BE2C (cell line): ENCODE measurements at regions not wholly inside any gene's neighbourhood (a gene's known extent, or its start where the extent isn't known, plus 50 kb on each side); places are given as distances from the start of the nearest gene placed in this dataset.
"Not testable (repeated sequence)": the region's sequence is repeated elsewhere in the genome, so short reads cannot be mapped to it uniquely, and the experiment has no call there.

Experiments
- DNase-seq: peaks from one replicate; pipeline ENCODE4 v3.0.0-alpha.2; 2020
- H3K27me3 ChIP-seq: fragments of 250-450 bp; sonication (Bioruptor Pico); 2 replicates; pipeline ENCODE4 v1.5.1; 2020; ENCODE audit warnings: mild to moderate bottlenecking
- H3K36me3 ChIP-seq: fragments of 250-450 bp; sonication (Bioruptor Pico); 2 replicates; pipeline ENCODE4 v1.5.1; 2020; ENCODE audit warnings: mild to moderate bottlenecking
- H3K4me1 ChIP-seq: fragments of 250-450 bp; sonication (Bioruptor Pico); 2 replicates; pipeline ENCODE4 v1.5.1; 2020
- H3K4me3 ChIP-seq: 2 replicates; pipeline ENCODE4 v1.5.1; 2011; ENCODE audit warnings: low read depth, low read length
- H3K9me3 ChIP-seq: fragments of 250-450 bp; sonication (Bioruptor Pico); 2 replicates; pipeline ENCODE4 v1.5.1; 2020
- CTCF ChIP-seq: IDR thresholded peaks from 2 replicates; pipeline ENCODE4 v1.5.1; 2012; ENCODE audit warnings: mild to moderate bottlenecking, low read depth, low read length

GRCh38 chr9:74147906-74148305 lies 349.2 kb upstream of the RORB start:
- Histone ChIP-seq H3K4me1 (no peaks in the 10 kb centered on the region), H3K36me3 (no peaks in the 10 kb centered on the region), H3K4me3 (no peak overlapping the region), H3K9me3 (no peaks in the 10 kb centered on the region), H3K27me3 (no peaks in the 10 kb centered on the region)
- no peak for DNase-seq
- no peak for TF ChIP-seq CTCF

GRCh38 chr9:74172874-74173273 lies 324.3 kb upstream of the RORB start:
- no peak for TF ChIP-seq CTCF
- Histone ChIP-seq H3K4me3 (no peak overlapping the region), H3K9me3 (no peaks in the 10 kb centered on the region), H3K36me3 (no peaks in the 10 kb centered on the region), H3K4me1 (no peaks in the 10 kb centered on the region), H3K27me3 (no peaks in the 10 kb centered on the region)
- DNase-seq: no peak

- no peaks in the 10 kb centered on the region for H3K9me3 ChIP-seq
- TF ChIP-seq CTCF: no peak
- H3K4me3 ChIP-seq: no peak overlapping the region
- no peaks in the 10 kb centered on the region for H3K4me1 ChIP-seq
- H3K27me3 ChIP-seq: no peaks in the 10 kb centered on the region
- no peaks in the 10 kb centered on the region for H3K36me3 ChIP-seq
- no peak for DNase-seq
Observed at GRCh38 chr9:74173284-74173683, 323.9 kb upstream of the RORB start.

- not testable (repeated sequence) for H3K36me3 ChIP-seq, H3K27me3 ChIP-seq, DNase-seq, H3K4me1 ChIP-seq, H3K4me3 ChIP-seq, H3K9me3 ChIP-seq
Observed at GRCh38 chr9:74197771-74198170, 299.4 kb upstream of the RORB start.

- no peak for TF ChIP-seq CTCF
- no peak overlapping the region for H3K4me3 ChIP-seq
- no peaks in the 10 kb centered on the region for H3K4me1 ChIP-seq
- no peaks in the 10 kb centered on the region for H3K9me3 ChIP-seq
- no peak for DNase-seq
- H3K27me3 ChIP-seq: no peaks in the 10 kb centered on the region
- H3K36me3 ChIP-seq: no peaks in the 10 kb centered on the region; the same call in 1 of the 2 replicates
Observed at GRCh38 chr9:74205056-74205455, 292.1 kb upstream of the RORB start.

GRCh38 chr9:74218385-74219063 lies 278.6 kb upstream of the RORB start:
- no peak for DNase-seq
- no peaks in the 10 kb centered on the region for H3K27me3 ChIP-seq
- H3K9me3 ChIP-seq: no peaks in the 10 kb centered on the region; the same call in 1 of the 2 replicates
- H3K4me3 ChIP-seq: no peak overlapping the region
- no peaks in the 10 kb centered on the region for H3K4me1 ChIP-seq
- no peaks in the 10 kb centered on the region for H3K36me3 ChIP-seq
- no peak for TF ChIP-seq CTCF

GRCh38 chr9:74220327-74220726 lies 276.8 kb upstream of the RORB start:
- H3K4me1 ChIP-seq: no peaks in the 10 kb centered on the region
- no peaks in the 10 kb centered on the region for H3K27me3 ChIP-seq
- H3K36me3 ChIP-seq: no peaks in the 10 kb centered on the region
- no peak for DNase-seq
- no peak for TF ChIP-seq CTCF
- H3K4me3 ChIP-seq: no peak overlapping the region
- no peaks in the 10 kb centered on the region; the same call in 1 of the 2 replicates for H3K9me3 ChIP-seq
